22Rv1 (cell line): ENCODE measurements at regions not wholly inside any gene's neighbourhood (a gene's known extent, or its start where the extent isn't known, plus 50 kb on each side); places are given as distances from the start of the nearest gene placed in this dataset.

Source experiments
- H3K27ac ChIP-seq: fragments of 450-650 bp; 2 replicates; pipeline ENCODE4 v1.5.1; 2017
- CTCF ChIP-seq: fragments of 450-650 bp; IDR thresholded peaks from 2 replicates; pipeline ENCODE4 v1.5.1; 2017; ENCODE audit warnings: mild to moderate bottlenecking
- ZFX ChIP-seq: fragments of 450-650 bp; IDR thresholded peaks from 2 replicates; pipeline ENCODE4 v1.6.1; 2017; ENCODE audit warnings: antibody characterized with exemption, borderline replicate concordance

- TF ChIP-seq ZFX: no peak
- no peak for TF ChIP-seq CTCF
- no peak overlapping the region for H3K27ac ChIP-seq
These were observed 79.0 kb downstream of the PITPNM2 start for GRCh38 chr12:123071857-123072256.

GRCh38 chr12:123071099-123071800, 79.6 kb downstream of the PITPNM2 start:
- no peak for TF ChIP-seq CTCF
- no peak for TF ChIP-seq ZFX
- no peak overlapping the region for H3K27ac ChIP-seq

- TF ChIP-seq CTCF: no peak
- no peak for TF ChIP-seq ZFX
These were observed 80.4 kb downstream of the PITPNM2 start for GRCh38 chr12:123070267-123071081.

GRCh38 chr12:123069436-123070266, 81.2 kb downstream of the PITPNM2 start:
- TF ChIP-seq ZFX: no peak
- no peak for TF ChIP-seq CTCF
- H3K27ac ChIP-seq: no peak overlapping the region

More at GRCh38 chr12:123070267-123071081, 80.4 kb downstream of the PITPNM2 start:
- H3K27ac ChIP-seq: no peak overlapping the region

- TF ChIP-seq ZFX (no peak), CTCF (no peak)
- H3K27ac ChIP-seq: no peak overlapping the region
These were observed 83.2 kb downstream of the PITPNM2 start for GRCh38 chr12:123067654-123068053.

GRCh38 chr12:123066384-123066710, 84.5 kb downstream of the PITPNM2 start:
- TF ChIP-seq ZFX (no peak), CTCF (no peak)
- H3K27ac ChIP-seq: no peak overlapping the region
